T-cell (primary cell): ENCODE measurements at regions not wholly inside any gene's neighbourhood (a gene's known extent, or its start where the extent isn't known, plus 50 kb on each side); places are given as distances from the start of the nearest gene placed in this dataset.

Source experiments
- ATAC-seq, 4 experiments: fragments of 200-7000 bp in 3 of 4; fragments of 150-1000 bp in 1 of 4; cut with Tn5 transposase; replicated peaks in 1 of 4; 1 replicate in 3 of 4; 2 replicates in 1 of 4; pipeline ENCODE4 v1.10.0; 2021; ENCODE audit warnings: moderate library complexity in 3 of 4, mild to moderate bottlenecking in 2 of 4, moderate number of reproducible peaks in 1 of 4
- CTCF ChIA-PET, 2 donors: fragments of 300-600 bp; sonication (Branson Sonifier 250); formaldehyde crosslinking; loops; one replicate each; lab custom pipeline; 2022; ENCODE audit warnings: antibody characterized with exemption in 2 of 2; lab: Charles Lee
- POLR2A ChIA-PET, 2 donors: fragments of 300-600 bp; sonication (Branson Sonifier 250); formaldehyde crosslinking; loops; one replicate each; lab custom pipeline; 2022; ENCODE audit warnings: antibody characterized with exemption in 2 of 2; lab: Charles Lee
- DNase-seq, 35 experiments: peaks; one replicate each; pipeline versions ENCODE4 v3.0.0 to v3.0.0-alpha.2; 2013 to 2023
- H3K27ac ChIP-seq: one replicate; pipeline ENCODE4 v1.5.1; 2013; ENCODE audit warnings: low read length
- H3K27me3 ChIP-seq, 2 experiments: replicated peaks in 1 of 2; 1 replicate in 1 of 2; 2 replicates in 1 of 2; pipeline versions ENCODE4 v1.6.1 to v1.7.0; 2013; ENCODE audit warnings: low read length in 1 of 2, mixed read lengths in 1 of 2; ENCODE audit not compliant: control insufficient read depth in 2 of 2, insufficient read depth in 2 of 2; ENCODE audit errors: extremely low read depth in 1 of 2
- H3K36me3 ChIP-seq, 2 donors: 1 replicate in 1 of 2; 2 replicates in 1 of 2; pipeline versions ENCODE4 v1.6.1 to v1.7.0; 2013; ENCODE audit warnings: low read length in 1 of 2; ENCODE audit not compliant: control insufficient read depth in 2 of 2, insufficient read depth in 1 of 2; ENCODE audit errors: extremely low read depth in 1 of 2
- H3K4me1 ChIP-seq, 2 experiments: 1 replicate in 1 of 2; 2 replicates in 1 of 2; pipeline versions ENCODE4 v1.6.1 to v1.7.0; 2013; ENCODE audit warnings: low read length in 2 of 2, mixed read lengths in 1 of 2; ENCODE audit not compliant: insufficient read depth in 2 of 2, control insufficient read depth in 1 of 2; ENCODE audit errors: extremely low read depth in 1 of 2
- H3K4me3 ChIP-seq, 2 donors: 1 replicate in 1 of 2; 2 replicates in 1 of 2; pipeline versions ENCODE4 v1.5.1 to v1.7.0; 2013; ENCODE audit warnings: mild to moderate bottlenecking in 2 of 2, low read length in 1 of 2, moderate library complexity in 1 of 2; ENCODE audit not compliant: control insufficient read depth in 1 of 2; ENCODE audit errors: extremely low read depth in 1 of 2
- H3K9me3 ChIP-seq: 2 replicates; pipeline ENCODE4 v1.7.0; 2013
- H3K27ac Mint-ChIP-seq, 2 donors: one replicate each; pipeline ENCODE4 v1.8.0; 2020 to 2021; ENCODE audit warnings: mild to moderate bottlenecking in 2 of 2, mixed read lengths in 2 of 2
- H3K27me3 Mint-ChIP-seq, 2 donors: one replicate each; pipeline ENCODE4 v1.8.0; 2021 to 2022; ENCODE audit warnings: mixed read lengths in 2 of 2
- H3K36me3 Mint-ChIP-seq: one replicate; pipeline ENCODE4 v1.8.0; 2021; ENCODE audit warnings: mixed read lengths
- H3K4me1 Mint-ChIP-seq, 3 donors: one replicate each; pipeline ENCODE4 v1.8.0; 2020 to 2022; ENCODE audit warnings: mixed read lengths in 3 of 3, mild to moderate bottlenecking in 1 of 3
- H3K4me3 Mint-ChIP-seq, 3 donors: one replicate each; pipeline ENCODE4 v1.8.0; 2020 to 2022; ENCODE audit warnings: mild to moderate bottlenecking in 3 of 3, mixed read lengths in 3 of 3, moderate library complexity in 3 of 3
- H3K9me3 Mint-ChIP-seq, 3 donors: one replicate each; pipeline ENCODE4 v1.8.0; 2020 to 2022; ENCODE audit warnings: mixed read lengths in 3 of 3
- WGBS: methylation state at CpG from one replicate; pipeline ENCODE4 v1.1.5; 2013; ENCODE audit warnings: missing lambda C conversion rate; ENCODE audit not compliant: insufficient coverage; 5-methylcytosine and 5-hydroxymethylcytosine counted together

- DNase-seq (no peak), ATAC-seq (no peak)
- 100% methylated on average over 2 of the region's 12 CpGs for WGBS
- Mint-ChIP-seq H3K9me3 (peaks cover 0 to 2% (median 0%) of the 10 kb centered on the region in 3 donors), H3K27ac (no peak overlapping the region), H3K4me3 (no peak overlapping the region), H3K27me3 (no peaks in the 10 kb centered on the region), H3K36me3 (no peaks in the 10 kb centered on the region), H3K4me1 (peaks cover 3 to 18% (median 15%) of the 10 kb centered on the region in 3 donors)
- Histone ChIP-seq H3K4me1 (peaks cover 0 to 6% of the 10 kb centered on the region in 2 experiments), H3K27ac (no peak overlapping the region), H3K36me3 (no peaks in the 10 kb centered on the region), H3K27me3 (no peaks in the 10 kb centered on the region), H3K4me3 (no peak overlapping the region), H3K9me3 (no peaks in the 10 kb centered on the region)
- ChIA-PET POLR2A (interaction anchor here in 1 of 2 donors (0.6 kb wide), 1 partner anchor 955 kb away, joined by 4 read pairs; no protein-coding TSS in a partner anchor), CTCF (interaction anchor here (0.6 to 0.7 kb wide), 2 partner anchors 183 to 377 kb away, joined by 3 to 6 read pairs; no protein-coding TSS in a partner anchor)
Observed at GRCh38 chr12:11963841-11964471, 106.8 kb upstream of the BCL2L14 start.

- CTCF ChIA-PET, result no interaction called here
- WGBS, result 87% methylated on average over 5 of the region's 9 CpGs
- no peak overlapping the region for H3K4me3 Mint-ChIP-seq
- Histone ChIP-seq H3K4me3 (no peak overlapping the region), H3K27ac (no peak overlapping the region), H3K9me3 (no peaks in the 10 kb centered on the region), H3K36me3 (no peaks in the 10 kb centered on the region), H3K4me1 (no peaks in the 10 kb centered on the region), H3K27me3 (no peaks in the 10 kb centered on the region)
- ATAC-seq, result no peak
- DNase-seq, result no peak
- H3K27ac Mint-ChIP-seq, result no peak overlapping the region
- no peaks in the 10 kb centered on the region for H3K27me3 Mint-ChIP-seq
- no peaks in the 10 kb centered on the region for H3K36me3 Mint-ChIP-seq
- peaks cover 0 to 2% (median 0%) of the 10 kb centered on the region in 3 donors for H3K9me3 Mint-ChIP-seq
- POLR2A ChIA-PET, result no interaction called here
- H3K4me1 Mint-ChIP-seq, result peaks cover 0 to 15% (median 12%) of the 10 kb centered on the region in 3 donors
Observed at GRCh38 chr12:11965258-11965910, 105.4 kb upstream of the BCL2L14 start.

DNA sequence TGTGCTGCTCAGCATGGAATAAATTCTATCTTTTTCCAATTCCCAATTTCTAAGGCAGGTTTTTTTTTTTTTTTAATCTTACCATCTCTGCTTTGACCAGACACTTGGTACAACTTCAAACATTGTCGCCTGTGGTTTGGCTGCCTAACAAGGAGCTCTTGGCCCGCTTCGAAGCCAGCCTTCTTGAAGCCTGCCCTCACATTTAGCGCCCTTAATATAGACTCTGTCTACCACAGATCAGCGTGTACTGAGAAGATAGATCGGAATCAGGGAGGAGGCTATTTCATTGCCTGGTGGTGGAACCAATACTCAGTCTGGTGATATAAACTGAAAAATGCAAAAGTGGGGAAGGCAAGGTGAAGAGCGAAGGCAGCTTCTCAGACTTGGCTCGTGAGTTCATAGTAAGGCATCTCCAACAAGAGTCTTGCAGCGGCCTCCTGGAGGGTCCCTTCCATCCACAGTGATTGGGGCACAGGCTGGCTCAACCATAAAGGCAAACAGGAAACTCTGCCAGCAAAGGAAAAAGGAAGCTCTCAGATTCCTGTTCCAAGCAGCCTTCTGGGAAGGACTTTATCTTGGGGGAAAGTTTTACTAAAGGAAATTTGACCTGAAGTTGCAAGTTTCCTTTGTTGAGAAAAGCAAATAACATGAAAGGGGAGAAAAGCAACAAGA lies 103.2 kb upstream of the BCL2L14 start:
- Mint-ChIP-seq H3K36me3 (no peaks in the 10 kb centered on the region), H3K27ac (no peak overlapping the region), H3K9me3 (peaks cover 0 to 2% (median 0%) of the 10 kb centered on the region in 3 donors), H3K27me3 (no peaks in the 10 kb centered on the region), H3K4me1 (peaks cover 0 to 19% (median 12%) of the 10 kb centered on the region in 3 donors), H3K4me3 (no peak overlapping the region)
- H3K9me3 ChIP-seq, result no peaks in the 10 kb centered on the region
- H3K27ac ChIP-seq, result no peak overlapping the region
- DNase-seq, result no peak
- H3K4me3 ChIP-seq, result no peak overlapping the region
- H3K36me3 ChIP-seq, result no peaks in the 10 kb centered on the region
- WGBS, result 85% methylated on average over 3 of the region's 9 CpGs
- CTCF ChIA-PET, result interaction anchor here (0.6 to 0.7 kb wide), 3 partner anchors 20 to 566 kb away, joined by 3 read pairs; no protein-coding TSS in a partner anchor
- POLR2A ChIA-PET, result interaction anchor here in 1 of 2 donors (0.7 kb wide), 1 partner anchor 34 kb away, joined by 3 read pairs; no protein-coding TSS in a partner anchor
- ATAC-seq, result no peak
- no peaks in the 10 kb centered on the region for H3K27me3 ChIP-seq
- H3K4me1 ChIP-seq, result no peaks in the 10 kb centered on the region

- Histone ChIP-seq H3K4me3 (no peak overlapping the region), H3K4me1 (no peaks in the 10 kb centered on the region), H3K36me3 (no peaks in the 10 kb centered on the region), H3K27me3 (no peaks in the 10 kb centered on the region), H3K9me3 (no peaks in the 10 kb centered on the region), H3K27ac (no peak overlapping the region)
- no peak overlapping the region for H3K27ac Mint-ChIP-seq
- ChIA-PET CTCF (no interaction called here), POLR2A (interaction anchor here in 1 of 2 donors (0.7 kb wide), 1 partner anchor 34 kb away, joined by 3 read pairs; no protein-coding TSS in a partner anchor)
- ATAC-seq, result no peak
- no peaks in the 10 kb centered on the region for H3K27me3 Mint-ChIP-seq
- no CpG with 5 or more reads among the region's 5 CpGs for WGBS
- DNase-seq, result no peak
- H3K4me3 Mint-ChIP-seq, result no peak overlapping the region
- H3K4me1 Mint-ChIP-seq, result peaks cover 0 to 19% (median 11%) of the 10 kb centered on the region in 3 donors
- H3K9me3 Mint-ChIP-seq, result no peaks in the 10 kb centered on the region
- no peaks in the 10 kb centered on the region for H3K36me3 Mint-ChIP-seq
Observed at GRCh38 chr12:11968048-11968383, 102.7 kb upstream of the BCL2L14 start.

GRCh38 chr12:11968516-11968915 lies 102.2 kb upstream of the BCL2L14 start:
- no peaks in the 10 kb centered on the region for H3K27me3 ChIP-seq
- POLR2A ChIA-PET, result no interaction called here
- H3K36me3 ChIP-seq, result no peaks in the 10 kb centered on the region
- H3K4me1 ChIP-seq, result no peaks in the 10 kb centered on the region
- Mint-ChIP-seq H3K27ac (no peak overlapping the region), H3K36me3 (no peaks in the 10 kb centered on the region), H3K9me3 (no peaks in the 10 kb centered on the region), H3K4me3 (no peak overlapping the region), H3K27me3 (no peaks in the 10 kb centered on the region), H3K4me1 (peaks cover 0 to 19% (median 8%) of the 10 kb centered on the region in 3 donors)
- no peaks in the 10 kb centered on the region for H3K9me3 ChIP-seq
- ATAC-seq, result no peak
- H3K4me3 ChIP-seq, result no peak overlapping the region
- CTCF ChIA-PET, result no interaction called here
- 100% methylated on average over 2 of the region's 7 CpGs for WGBS
- no peak overlapping the region for H3K27ac ChIP-seq
- DNase-seq, result no peak

GRCh38 chr12:11969437-11970154 lies 101.1 kb upstream of the BCL2L14 start:
- WGBS, result no CpG with 5 or more reads among the region's 8 CpGs
- CTCF ChIA-PET, result no interaction called here

More at GRCh38 chr12:11969437-11970154, 101.1 kb upstream of the BCL2L14 start:
- no peaks in the 10 kb centered on the region for H3K36me3 Mint-ChIP-seq
- H3K4me3 Mint-ChIP-seq, result no peak overlapping the region
- POLR2A ChIA-PET, result no interaction called here
- H3K4me1 ChIP-seq, result no peaks in the 10 kb centered on the region
- peaks cover 0 to 19% (median 10%) of the 10 kb centered on the region in 3 donors for H3K4me1 Mint-ChIP-seq
- no peaks in the 10 kb centered on the region for H3K27me3 ChIP-seq
- H3K27ac Mint-ChIP-seq, result no peak overlapping the region
- H3K27me3 Mint-ChIP-seq, result no peaks in the 10 kb centered on the region
- H3K27ac ChIP-seq, result no peak overlapping the region
- no peak for DNase-seq
- H3K4me3 ChIP-seq, result no peak overlapping the region
- no peaks in the 10 kb centered on the region for H3K9me3 Mint-ChIP-seq
- no peaks in the 10 kb centered on the region for H3K36me3 ChIP-seq
- H3K9me3 ChIP-seq, result no peaks in the 10 kb centered on the region
- ATAC-seq, result no peak
